AG04449 (cell line): ENCODE measurements at regions not wholly inside any gene's neighbourhood (a gene's known extent, or its start where the extent isn't known, plus 50 kb on each side); places are given as distances from the start of the nearest gene placed in this dataset.
"Not testable (repeated sequence)": the region's sequence is repeated elsewhere in the genome, so short reads cannot be mapped to it uniquely, and the experiment has no call there.

Experiments
- CTCF ChIA-PET: fragments of 350-600 bp; formaldehyde crosslinking; extraction: SDS; loops from one replicate; lab custom pipeline; 2021; ENCODE audit warnings: antibody characterized with exemption; lab: Yijun Ruan, JAX
- POLR2A ChIA-PET: fragments of 400-600, 350-600 bp; formaldehyde crosslinking; extraction: SDS; loops from one replicate; lab custom pipeline; 2020; ENCODE audit warnings: antibody characterized with exemption, inconsistent platforms; lab: Yijun Ruan, JAX
- DNase-seq: peaks from one replicate; pipeline ENCODE4 v3.0.0-alpha.2; 2010; ENCODE audit warnings: low read depth, low spot score
- H3K4me3 ChIP-seq: 2 replicates; pipeline ENCODE4 v1.5.1; 2011; ENCODE audit warnings: low read depth, mild to moderate bottlenecking, control low read depth, low read length
- TF ChIP-seq, protein P1 (sequence below): IDR thresholded peaks from one replicate; pipeline ENCODE4 v1.5.1; 2011; ENCODE audit warnings: mild to moderate bottlenecking, moderate library complexity, low read length, control low read depth, inconsistent platforms; ENCODE audit not compliant: insufficient read depth; ENCODE audit errors: missing control alignments

DNA sequence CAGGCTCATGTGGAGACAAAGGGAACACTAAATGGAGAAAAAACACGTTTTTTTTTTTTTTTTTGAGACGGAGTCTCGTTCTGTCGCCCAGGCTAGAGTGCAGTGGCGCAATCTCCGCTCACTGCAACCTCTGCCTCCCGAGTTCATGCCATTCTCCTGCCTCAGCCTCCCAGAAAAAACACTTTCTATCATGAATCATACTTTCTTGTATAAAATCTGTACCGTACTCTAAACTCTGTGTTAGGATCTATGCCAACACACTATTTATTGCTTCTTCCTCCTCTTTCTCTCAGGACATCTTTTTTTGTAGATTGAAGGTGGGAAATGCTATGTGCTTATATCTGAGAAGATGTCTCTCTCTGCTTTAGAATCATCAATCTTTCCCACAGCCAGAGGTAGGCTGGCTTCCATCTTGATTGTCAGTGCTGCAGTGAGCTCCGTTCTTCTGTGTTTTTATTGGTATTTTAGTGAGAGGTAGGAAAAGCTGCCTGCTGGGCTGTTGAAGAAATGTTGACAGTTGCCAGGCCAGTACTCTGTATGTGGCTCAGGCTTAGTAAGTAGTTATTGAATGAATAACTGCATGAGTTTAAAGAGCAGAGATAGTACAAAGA is 101.1 kb downstream of the GPR85 start:
- no peak overlapping the region for H3K4me3 ChIP-seq
- ChIA-PET CTCF (no interaction called here), POLR2A (interaction anchor here (1.2 kb wide), 1 partner anchor 46 kb away, joined by 5 read pairs; a partner anchor contains a TSS)
- DNase-seq: no peak
- TF ChIP-seq, protein P1, sequence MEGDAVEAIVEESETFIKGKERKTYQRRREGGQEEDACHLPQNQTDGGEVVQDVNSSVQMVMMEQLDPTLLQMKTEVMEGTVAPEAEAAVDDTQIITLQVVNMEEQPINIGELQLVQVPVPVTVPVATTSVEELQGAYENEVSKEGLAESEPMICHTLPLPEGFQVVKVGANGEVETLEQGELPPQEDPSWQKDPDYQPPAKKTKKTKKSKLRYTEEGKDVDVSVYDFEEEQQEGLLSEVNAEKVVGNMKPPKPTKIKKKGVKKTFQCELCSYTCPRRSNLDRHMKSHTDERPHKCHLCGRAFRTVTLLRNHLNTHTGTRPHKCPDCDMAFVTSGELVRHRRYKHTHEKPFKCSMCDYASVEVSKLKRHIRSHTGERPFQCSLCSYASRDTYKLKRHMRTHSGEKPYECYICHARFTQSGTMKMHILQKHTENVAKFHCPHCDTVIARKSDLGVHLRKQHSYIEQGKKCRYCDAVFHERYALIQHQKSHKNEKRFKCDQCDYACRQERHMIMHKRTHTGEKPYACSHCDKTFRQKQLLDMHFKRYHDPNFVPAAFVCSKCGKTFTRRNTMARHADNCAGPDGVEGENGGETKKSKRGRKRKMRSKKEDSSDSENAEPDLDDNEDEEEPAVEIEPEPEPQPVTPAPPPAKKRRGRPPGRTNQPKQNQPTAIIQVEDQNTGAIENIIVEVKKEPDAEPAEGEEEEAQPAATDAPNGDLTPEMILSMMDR: no peak

GRCh38 chr7:112982441-112983063 is 104.1 kb downstream of the GPR85 start:
- no peak for DNase-seq
- H3K4me3 ChIP-seq: no peak overlapping the region
- TF ChIP-seq, protein P1: no peak
- ChIA-PET POLR2A (no interaction called here), CTCF (interaction anchor here (0.5 kb wide), 1 partner anchor 14 kb away, joined by 3 read pairs; no protein-coding TSS in a partner anchor)

DNA sequence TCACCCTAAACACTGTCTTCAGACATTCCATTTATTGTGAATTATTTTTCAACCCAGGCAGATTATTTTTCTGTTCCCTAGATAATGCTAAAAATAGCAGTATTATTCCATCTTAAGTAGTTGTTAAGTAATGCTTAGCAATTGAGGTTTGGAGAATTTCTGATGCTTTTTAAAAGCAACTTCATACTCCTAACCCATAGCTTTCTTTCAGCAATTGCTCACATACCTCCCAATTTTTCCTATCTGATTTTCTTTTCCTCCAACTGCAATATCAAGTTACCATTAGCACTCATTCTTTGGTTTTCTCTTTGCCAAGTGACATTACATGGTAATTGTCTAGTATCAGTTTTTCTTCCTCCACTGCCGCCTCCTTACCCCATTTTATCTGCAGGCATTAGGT is 104.7 kb downstream of the GPR85 start:
- no peak overlapping the region for H3K4me3 ChIP-seq
- TF ChIP-seq, protein P1: no peak
- ChIA-PET POLR2A (no interaction called here), CTCF (no interaction called here)
- DNase-seq: no peak

- H3K4me3 ChIP-seq, CTCF ChIA-PET, POLR2A ChIA-PET, DNase-seq: not testable (repeated sequence)
These were observed 107.6 kb downstream of the GPR85 start for GRCh38 chr7:112979055-112979454.

- POLR2A ChIA-PET, H3K4me3 ChIP-seq, CTCF ChIA-PET, DNase-seq: not testable (repeated sequence)
These were observed 109.2 kb downstream of the GPR85 start for GRCh38 chr7:112977244-112977955.

DNA sequence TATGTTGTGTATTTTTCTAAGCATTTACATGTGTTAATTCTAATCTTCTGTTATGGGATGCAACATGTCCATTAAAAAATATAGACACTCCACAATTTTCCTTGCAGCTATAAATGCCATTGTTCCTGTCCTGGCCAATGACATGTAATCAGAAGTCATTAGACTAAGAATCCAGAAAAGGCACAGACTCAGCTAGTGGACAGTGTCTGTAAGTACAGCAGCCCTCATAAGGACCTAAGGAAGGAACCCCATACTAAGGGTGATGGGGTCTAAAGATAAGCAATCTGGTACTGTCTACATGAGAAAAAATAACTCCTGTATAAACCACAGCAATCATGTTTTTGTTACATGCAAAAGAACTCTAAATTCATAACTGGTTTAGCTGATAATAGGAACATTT is 115.9 kb downstream of the GPR85 start:
- no peak for DNase-seq
- H3K4me3 ChIP-seq: no peak overlapping the region
- ChIA-PET POLR2A (no interaction called here), CTCF (no interaction called here)
- TF ChIP-seq, protein P1: no peak

- H3K4me3 ChIP-seq: no peak overlapping the region
- TF ChIP-seq, protein P1: no peak
- ChIA-PET CTCF (no interaction called here), POLR2A (no interaction called here)
- no peak for DNase-seq
These were observed 116.7 kb downstream of the GPR85 start for GRCh38 chr7:112969946-112970345.
